ENCODE measurements at regions not wholly inside any gene's neighbourhood (a gene's known extent, or its start where the extent isn't known, plus 50 kb on each side); places are given as distances from the start of the nearest gene placed in this dataset.

DNA sequence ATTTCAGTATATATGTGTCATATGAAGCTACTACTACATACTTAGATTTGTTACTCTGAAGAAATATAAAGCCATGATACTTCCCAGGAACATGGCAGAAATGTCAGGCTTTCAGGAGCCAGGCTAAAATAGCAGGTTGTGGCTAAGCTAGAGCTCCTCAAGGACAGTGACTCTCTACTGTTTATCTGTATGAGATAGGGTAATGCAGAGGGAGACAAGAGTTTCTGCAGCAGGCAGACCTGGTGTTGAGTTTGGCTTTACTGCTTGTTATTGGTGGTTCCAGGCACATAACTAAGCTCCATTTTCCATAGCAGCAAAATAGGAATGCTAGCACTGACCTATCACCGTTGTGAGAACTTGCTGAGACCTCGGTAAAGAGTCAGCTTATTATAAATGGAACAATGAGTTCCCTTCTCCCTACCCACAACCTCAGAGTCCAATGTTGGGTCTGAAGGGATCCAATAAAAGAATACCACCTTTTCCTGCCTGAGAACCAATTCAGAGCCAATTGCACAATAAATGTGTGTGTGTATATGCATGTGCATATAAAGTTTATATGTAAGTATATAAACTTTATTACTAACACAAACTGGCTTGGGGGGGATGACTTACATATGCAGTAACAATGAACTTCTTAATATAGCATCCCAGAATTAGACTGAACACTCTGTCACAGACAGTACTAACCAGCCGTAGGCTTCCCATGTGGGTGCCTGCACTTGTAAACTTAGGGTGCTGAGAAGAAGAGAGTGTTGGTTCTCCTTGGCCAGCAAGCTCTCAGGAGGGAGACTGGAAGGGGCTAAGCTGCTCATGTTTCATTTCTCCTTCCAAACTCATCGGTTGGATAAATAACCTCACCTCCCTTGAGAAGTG lies 51.9 kb upstream of the PAQR3 start:
- no peak overlapping the region for H3K4me2 ChIP-seq (ENCODE audit: insufficient read depth, insufficient read length, low read length)

More for the DNA sequence above, 51.9 kb upstream of the PAQR3 start:
- H4K20me1 ChIP-seq (ENCODE audit: control insufficient read depth, insufficient read depth, insufficient read length) = no peaks in the 10 kb centered on the region
- H3K23ac ChIP-seq (ENCODE audit: insufficient read length, low read depth, low read length) = no peak overlapping the region
- H3K18ac ChIP-seq (ENCODE audit: insufficient read length, low read depth, low read length) = no peak overlapping the region
- DNase-seq = no peak
- Mint-ChIP-seq H3K27ac (no peak overlapping the region), H3K36me3 (ENCODE audit: insufficient read depth in 1 of 3, low read depth in 3 of 3) (peaks cover 0 to under 1% (median 0%) of the 10 kb centered on the region in 3 experiments; a peak in 2 of 7 replicates), H3K27me3 (ENCODE audit: low read depth) (no peaks in the 10 kb centered on the region), H3K4me1 (0 out of 4 replicates have a peak, but pooled peaks cover 0 to 3% of the 10 kb centered on the region in 2 experiments), H3K9me3 (no peaks in the 10 kb centered on the region), H3K4me3 (no peak overlapping the region)
- no peaks in the 10 kb centered on the region; the same call in 1 of the 2 replicates for H3K4me1 ChIP-seq (ENCODE audit: insufficient read depth, low read length)
- H4K91ac ChIP-seq (ENCODE audit: insufficient read length, low read depth, low read length) = no peak overlapping the region
- H3K4ac ChIP-seq (ENCODE audit: low read depth, low read length) = no peak overlapping the region
- no peaks in the 10 kb centered on the region for H3K79me2 ChIP-seq (ENCODE audit: insufficient read depth, low read length)
- no peak overlapping the region for H4K8ac ChIP-seq (replicated peaks; ENCODE audit: insufficient read length, low read depth, low read length)
- H3K79me1 ChIP-seq (ENCODE audit: insufficient read depth, low read depth, low read length, poor library complexity, severe bottlenecking) = no peaks in the 10 kb centered on the region
- no peaks in the 10 kb centered on the region for H3K23me2 ChIP-seq (ENCODE audit: insufficient read length, low read depth, low read length, poor library complexity, severe bottlenecking)
- no peaks in the 10 kb centered on the region for H3K27me3 ChIP-seq (ENCODE audit: insufficient read depth, low read length)
- no peak overlapping the region for H3K9ac ChIP-seq (ENCODE audit: extremely low read depth, insufficient read length, low read length)
- no peak overlapping the region for H3K27ac ChIP-seq (ENCODE audit: insufficient read length, low read depth, low read length)
- H2AFZ ChIP-seq (ENCODE audit: low read length) = no peak overlapping the region
- H3K14ac ChIP-seq (ENCODE audit: insufficient read depth, low read length) = no peak overlapping the region
- no CpG with 5 or more reads among the region's 4 CpGs for WGBS (ENCODE audit: extremely low coverage, insufficient read length, low lambda C conversion rate)
- no peak overlapping the region for H4K5ac ChIP-seq (ENCODE audit: insufficient read length, low read depth, low read length)
- no peak overlapping the region for H3T11ph ChIP-seq (ENCODE audit: low read length)
- no peak overlapping the region for H2BK12ac ChIP-seq (ENCODE audit: insufficient read length, low read depth, low read length)
- H2BK15ac ChIP-seq (ENCODE audit: low read depth, low read length) = no peak overlapping the region
- no peaks in the 10 kb centered on the region for H3K9me3 ChIP-seq (ENCODE audit: control insufficient read depth, low read depth, low read length)
- H2AK5ac ChIP-seq (ENCODE audit: insufficient read length, low read length) = no peak overlapping the region
- no peak overlapping the region for H3K56ac ChIP-seq (ENCODE audit: insufficient read length, low read depth, low read length)
- H2BK20ac ChIP-seq (ENCODE audit: low read depth, low read length, poor library complexity, severe bottlenecking) = no peak overlapping the region
- H2BK5ac ChIP-seq (ENCODE audit: insufficient read length, low read length) = no peak overlapping the region
- TF ChIP-seq, protein P1, sequence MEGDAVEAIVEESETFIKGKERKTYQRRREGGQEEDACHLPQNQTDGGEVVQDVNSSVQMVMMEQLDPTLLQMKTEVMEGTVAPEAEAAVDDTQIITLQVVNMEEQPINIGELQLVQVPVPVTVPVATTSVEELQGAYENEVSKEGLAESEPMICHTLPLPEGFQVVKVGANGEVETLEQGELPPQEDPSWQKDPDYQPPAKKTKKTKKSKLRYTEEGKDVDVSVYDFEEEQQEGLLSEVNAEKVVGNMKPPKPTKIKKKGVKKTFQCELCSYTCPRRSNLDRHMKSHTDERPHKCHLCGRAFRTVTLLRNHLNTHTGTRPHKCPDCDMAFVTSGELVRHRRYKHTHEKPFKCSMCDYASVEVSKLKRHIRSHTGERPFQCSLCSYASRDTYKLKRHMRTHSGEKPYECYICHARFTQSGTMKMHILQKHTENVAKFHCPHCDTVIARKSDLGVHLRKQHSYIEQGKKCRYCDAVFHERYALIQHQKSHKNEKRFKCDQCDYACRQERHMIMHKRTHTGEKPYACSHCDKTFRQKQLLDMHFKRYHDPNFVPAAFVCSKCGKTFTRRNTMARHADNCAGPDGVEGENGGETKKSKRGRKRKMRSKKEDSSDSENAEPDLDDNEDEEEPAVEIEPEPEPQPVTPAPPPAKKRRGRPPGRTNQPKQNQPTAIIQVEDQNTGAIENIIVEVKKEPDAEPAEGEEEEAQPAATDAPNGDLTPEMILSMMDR (conservative IDR thresholded peaks at IDR 0.05) = no peak
- H2BK120ac ChIP-seq (ENCODE audit: low read depth, low read length, poor library complexity, severe bottlenecking) = no peak overlapping the region

Data from H9 (cell line).